ENCODE measurements at regions not wholly inside any gene's neighbourhood (a gene's known extent, or its start where the extent isn't known, plus 50 kb on each side); places are given as distances from the start of the nearest gene placed in this dataset.

DNA sequence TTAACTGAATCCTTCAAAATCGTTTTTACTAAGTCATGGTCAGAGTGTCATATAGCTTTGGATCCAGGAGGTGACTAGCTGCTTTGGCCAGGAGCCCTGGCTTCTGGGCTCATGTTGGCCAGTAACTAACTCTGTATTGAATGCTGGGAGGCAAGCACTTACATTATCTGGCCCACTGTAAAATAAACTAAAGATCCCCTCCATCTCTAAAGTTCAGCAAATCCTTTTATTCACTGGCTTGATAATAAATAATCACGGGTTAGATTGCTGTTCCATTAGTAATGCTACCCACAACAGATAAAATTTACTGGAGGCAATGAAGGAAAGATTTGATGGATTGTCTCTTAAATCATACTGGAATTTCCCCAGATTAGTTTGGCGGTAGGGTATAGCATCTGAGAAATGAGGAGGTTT lies 382.2 kb upstream of the TLE4 start:
- TF ChIP-seq GATA3 (IDR thresholded peaks at IDR 0.05; ENCODE audit: low read depth, low read length) (no peak), GATA2 (IDR thresholded peaks at IDR 0.05; ENCODE audit: low read depth, low read length) (no peak)

Data from SH-SY5Y (cell line).